LoVo (cell line): ENCODE measurements at regions not wholly inside any gene's neighbourhood (a gene's known extent, or its start where the extent isn't known, plus 50 kb on each side); places are given as distances from the start of the nearest gene placed in this dataset.
A peak's percentile ranks its signal among the peaks of the same experiment; 100 is the strongest.

Experiments
- DNase-seq: peaks from one replicate; pipeline ENCODE4 v3.0.0-alpha.2; 2016; ENCODE audit warnings: low spot score

GRCh38 chr12:126193190-126193589 is 1128.0 kb downstream of the AACS start:
- DNase-seq: no peak

GRCh38 chr12:126196263-126196662 is 1131.0 kb downstream of the AACS start:
- no peak for DNase-seq

DNA sequence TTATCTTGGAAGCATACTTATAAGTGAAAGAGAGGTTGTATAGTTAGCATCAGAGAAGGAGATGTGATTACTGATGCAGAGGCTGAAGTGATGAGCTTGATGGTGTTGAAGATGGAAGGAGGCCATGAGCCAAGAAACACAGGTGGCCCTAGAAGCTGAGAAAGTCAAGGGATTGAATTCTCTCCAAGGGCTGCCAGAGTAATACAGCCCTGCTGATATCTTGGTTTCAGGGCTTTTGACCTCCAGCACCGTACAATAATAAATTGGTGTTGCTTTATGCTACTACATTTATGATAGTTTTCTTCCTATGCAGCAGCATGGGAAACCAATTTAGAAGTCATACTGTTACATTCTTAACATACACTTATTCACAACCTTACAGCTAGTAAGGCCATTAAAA is 1133.3 kb downstream of the AACS start:
- no peak for DNase-seq

GRCh38 chr12:126198966-126199692 is 1133.9 kb downstream of the AACS start:
- peak; percentile 24 for DNase-seq

GRCh38 chr12:126201981-126202537 is 1136.8 kb downstream of the AACS start:
- no peak for DNase-seq

- no peak for DNase-seq
Observed at GRCh38 chr12:126204326-126204725, 1139.1 kb downstream of the AACS start.

GRCh38 chr12:126210026-126210425 is 1144.8 kb downstream of the AACS start:
- no peak for DNase-seq

DNA sequence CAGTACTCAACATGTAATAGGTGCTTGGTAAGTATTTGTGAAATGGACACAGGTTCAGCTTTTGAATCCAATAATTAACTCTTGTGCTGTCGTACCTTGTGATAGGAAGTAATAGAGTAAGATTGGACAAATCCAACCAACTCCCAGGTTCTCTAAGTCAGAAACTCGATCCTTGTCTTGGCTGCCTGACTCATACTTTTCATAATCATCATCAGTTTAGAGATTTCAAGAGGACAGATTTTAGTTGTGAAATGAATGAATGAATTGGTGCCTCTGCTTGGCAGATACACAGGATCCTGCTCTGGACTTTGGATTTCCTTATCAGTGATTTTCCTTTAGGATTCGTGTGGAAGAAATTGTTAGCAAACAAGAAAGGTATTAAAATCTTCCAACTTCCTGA is 1145.2 kb downstream of the AACS start:
- DNase-seq: no peak

GRCh38 chr12:126212824-126213223 is 1147.6 kb downstream of the AACS start:
- DNase-seq: no peak

GRCh38 chr12:126218697-126219096 is 1153.5 kb downstream of the AACS start:
- no peak for DNase-seq

GRCh38 chr12:126219139-126219538 is 1153.9 kb downstream of the AACS start:
- no peak for DNase-seq

GRCh38 chr12:126219654-126220279 is 1154.5 kb downstream of the AACS start:
- no peak for DNase-seq

GRCh38 chr12:126224032-126224431 is 1158.8 kb downstream of the AACS start:
- no peak for DNase-seq

DNA sequence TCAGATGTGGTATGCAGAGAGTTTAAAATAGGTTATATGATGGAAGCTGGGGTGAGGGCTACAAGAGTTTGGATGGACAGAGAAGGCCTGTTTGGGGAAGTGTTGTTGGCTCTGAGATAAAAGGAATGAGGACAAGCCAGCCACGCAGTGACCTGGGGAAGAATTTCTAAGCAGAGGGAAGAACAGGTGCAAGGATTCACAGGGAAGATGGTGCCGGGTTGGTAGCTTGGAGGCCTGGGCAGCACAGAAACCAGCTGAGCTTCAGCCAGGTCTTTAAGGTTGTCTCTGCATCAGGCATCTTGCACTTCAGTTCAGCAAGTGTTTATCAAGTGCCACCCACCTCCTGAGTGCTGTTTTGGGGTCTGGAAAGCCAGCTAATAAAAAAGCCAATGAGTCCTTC is 1163.7 kb downstream of the AACS start:
- no peak for DNase-seq

- no peak for DNase-seq
Observed at GRCh38 chr12:126232711-126233110, 1167.5 kb downstream of the AACS start.

DNA sequence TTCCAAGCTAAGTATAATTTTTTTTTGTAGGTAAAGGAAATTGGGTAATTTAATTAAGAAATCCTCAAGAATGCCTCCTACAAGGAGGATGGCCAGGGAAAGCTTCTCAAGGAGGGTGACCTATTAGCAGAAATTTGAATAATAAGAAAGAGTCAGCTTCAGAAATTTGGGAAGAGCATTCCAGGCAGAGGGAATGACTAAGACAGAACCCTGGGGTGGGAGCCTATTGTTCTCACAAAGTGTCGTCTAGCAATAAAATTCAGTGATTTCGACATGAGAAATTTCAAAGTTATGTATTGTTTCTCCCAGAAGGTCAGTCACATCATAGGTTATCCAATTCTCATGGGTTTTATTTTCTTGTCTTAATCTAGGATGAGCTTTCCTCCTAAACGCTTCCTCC is 1168.4 kb downstream of the AACS start:
- DNase-seq: no peak

GRCh38 chr12:126243814-126244440 is 1178.7 kb downstream of the AACS start:
- DNase-seq: no peak

DNA sequence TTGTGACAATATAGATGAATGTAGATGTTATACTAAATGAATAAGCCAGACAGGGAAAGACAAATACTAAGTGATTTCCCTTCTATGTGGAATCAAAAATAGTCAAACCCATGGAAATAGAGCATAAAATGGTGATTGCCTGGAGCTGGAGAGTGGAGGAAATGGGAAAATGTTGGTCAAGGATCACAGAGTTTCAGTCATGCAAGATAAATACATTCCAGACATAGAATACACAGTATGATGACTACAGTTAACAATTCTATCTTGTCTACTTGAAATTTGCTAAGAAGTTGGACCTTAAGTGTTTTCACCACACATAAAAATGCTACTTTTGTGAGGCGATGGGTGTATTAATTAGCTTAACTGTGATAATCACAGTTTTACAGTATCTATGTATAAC is 1182.7 kb downstream of the AACS start:
- DNase-seq: no peak

DNA sequence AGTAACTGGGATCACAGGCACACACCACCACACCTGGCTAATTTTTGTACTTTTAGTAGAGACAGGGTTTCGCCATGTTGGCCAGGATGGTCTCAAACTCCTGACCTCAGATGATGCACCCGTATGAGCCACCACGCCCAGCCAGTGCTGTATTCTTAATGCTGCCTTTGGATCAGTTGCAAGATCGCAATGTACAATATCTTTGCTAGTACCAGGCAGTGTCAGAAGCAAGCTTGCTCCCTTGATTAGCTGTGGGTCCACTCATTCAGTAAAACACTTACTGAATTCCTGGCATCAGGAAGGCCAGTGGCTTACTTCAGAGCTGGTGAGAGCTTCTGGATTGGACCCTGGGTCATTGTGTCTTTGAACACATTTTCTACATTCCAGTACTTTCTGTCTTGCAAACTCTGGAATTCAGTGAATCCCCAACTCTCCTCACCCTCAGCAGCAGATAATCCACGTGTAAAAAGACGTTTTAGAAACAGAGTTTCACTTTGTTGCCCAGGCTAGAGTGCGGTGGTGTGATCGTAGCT is 1183.7 kb downstream of the AACS start:
- no peak for DNase-seq

DNA sequence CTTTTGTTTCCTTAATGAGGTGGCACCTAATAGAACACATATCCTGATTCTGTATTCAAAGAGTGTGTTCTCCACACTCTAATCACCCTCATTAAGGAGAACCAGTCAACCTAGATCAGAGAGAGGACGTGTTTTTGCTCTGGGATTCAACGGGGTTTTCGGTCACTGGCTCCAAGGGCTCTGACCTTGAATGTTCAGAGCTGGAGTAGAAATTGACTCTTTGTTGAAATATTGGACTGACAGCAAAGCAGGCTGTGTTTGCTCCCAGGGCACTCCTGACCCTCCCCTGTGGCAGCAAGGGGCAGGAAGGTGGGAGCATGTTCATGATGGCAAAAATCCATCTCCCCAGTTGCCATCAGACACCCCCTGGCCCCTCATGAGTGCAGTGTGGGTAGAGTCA is 1193.0 kb downstream of the AACS start:
- DNase-seq: no peak

DNA sequence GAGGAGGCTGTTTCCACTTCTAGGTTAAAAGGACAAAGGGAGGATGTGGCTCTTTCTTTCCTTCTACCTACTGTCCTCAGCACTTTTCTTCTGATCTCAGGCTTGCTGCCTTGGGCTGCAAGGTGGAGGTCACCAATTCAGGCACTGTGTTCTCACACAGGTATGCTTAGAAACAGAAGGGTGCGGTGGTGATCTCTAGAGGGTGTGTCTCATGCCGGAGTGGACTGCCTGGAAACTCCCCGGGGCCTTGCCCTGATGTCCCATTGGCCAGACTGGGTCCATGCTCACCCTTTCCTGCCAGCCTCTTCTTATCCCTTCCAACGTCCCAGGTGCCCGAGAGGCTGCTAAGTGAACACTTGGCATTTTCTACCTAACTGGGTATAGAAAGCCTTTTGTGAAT is 1197.6 kb downstream of the AACS start:
- no peak for DNase-seq

- DNase-seq: no peak
Observed at GRCh38 chr12:126268222-126268621, 1203.0 kb downstream of the AACS start.

DNA sequence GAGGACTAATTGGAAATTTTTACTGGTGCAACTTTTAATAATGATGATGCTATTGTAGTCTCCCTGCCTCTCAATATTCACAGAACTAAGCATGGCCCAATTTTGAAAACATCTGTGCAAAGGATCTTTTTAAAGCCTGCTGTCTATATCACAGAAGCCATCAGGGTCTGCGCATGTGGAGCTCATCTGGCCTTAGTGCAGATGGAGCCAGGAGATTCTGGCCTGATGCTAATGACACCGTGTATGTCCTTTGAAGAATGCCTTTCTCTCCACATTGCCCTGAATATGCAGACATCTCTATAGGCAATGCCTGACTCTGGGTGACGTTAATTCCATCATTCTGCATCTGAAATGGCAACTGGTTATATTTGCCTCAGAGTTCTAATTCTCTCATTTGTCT is 1205.9 kb downstream of the AACS start:
- no peak for DNase-seq
